COLO668 (cell line): ENCODE measurements at regions not wholly inside any gene's neighbourhood (a gene's known extent, or its start where the extent isn't known, plus 50 kb on each side); places are given as distances from the start of the nearest gene placed in this dataset.
A peak's percentile ranks its signal among the peaks of the same experiment; 100 is the strongest.
"Not testable (repeated sequence)": the region's sequence is repeated elsewhere in the genome, so short reads cannot be mapped to it uniquely, and the experiment has no call there.

Source experiments
- DNase-seq: peaks from one replicate; lab custom pipeline; 2025; ENCODE audit not compliant: unreplicated experiment; lab: John Stamatoyannopoulos, UW

DNA sequence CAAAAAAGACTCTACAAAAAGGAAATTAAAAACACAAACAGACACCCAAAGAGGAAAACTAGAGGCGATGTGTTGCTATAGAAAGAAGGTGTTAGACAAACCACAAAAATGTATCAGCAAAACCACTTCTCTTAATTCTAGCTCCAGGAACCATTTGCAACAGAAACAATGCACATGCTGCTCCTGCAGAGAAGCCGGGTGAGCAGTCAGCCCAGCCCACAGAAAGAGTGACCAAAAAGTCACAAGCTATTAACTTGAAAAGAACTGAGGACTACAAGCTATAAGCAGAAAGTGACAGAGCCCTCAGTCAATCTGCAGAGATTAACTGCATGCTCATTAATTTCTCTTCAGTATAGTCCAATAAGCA lies 96.2 kb upstream of the KLHL13 start:
- DNase-seq, result no peak

GRCh38 chrX:118215346-118215745 lies 98.7 kb upstream of the KLHL13 start:
- DNase-seq, result no peak

DNA sequence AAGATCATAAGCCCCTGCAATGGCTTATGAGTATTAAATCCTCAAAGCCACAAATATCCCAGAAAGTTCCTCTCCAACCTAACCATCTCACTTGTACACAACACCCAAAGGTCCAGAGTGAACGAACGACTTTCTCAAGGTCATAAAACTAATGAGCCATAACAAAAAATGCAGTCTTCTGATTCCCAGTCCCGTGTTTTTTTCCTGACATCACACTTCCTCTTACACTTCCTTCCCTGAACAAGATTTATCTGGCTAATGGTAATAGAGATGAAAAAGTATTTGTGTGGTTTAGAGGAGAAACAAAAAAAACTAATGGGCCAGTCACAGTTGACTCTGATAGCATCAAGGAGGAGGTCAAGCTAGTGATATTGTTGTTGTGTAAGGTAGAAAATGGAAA lies 99.5 kb upstream of the KLHL13 start:
- DNase-seq, result no peak

DNA sequence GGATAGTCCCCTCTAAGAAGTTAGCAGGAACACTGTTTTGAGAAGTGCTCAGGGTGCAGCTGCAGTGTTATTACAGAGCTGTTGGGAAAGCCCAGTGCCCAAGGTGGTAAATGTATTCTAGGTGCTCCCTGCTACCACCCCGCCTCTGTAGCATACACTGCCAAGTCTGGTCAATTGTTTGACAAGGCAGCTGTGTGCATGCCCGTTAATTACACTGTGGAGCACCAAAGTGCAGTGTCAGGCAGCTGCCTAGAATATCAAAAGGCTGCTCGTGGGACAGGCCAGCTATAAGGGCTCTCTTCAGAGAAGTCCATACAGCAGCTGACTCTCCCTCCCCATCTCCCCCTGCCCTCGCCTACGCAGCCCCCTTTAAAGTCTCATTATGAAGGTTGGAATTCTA lies 99.9 kb upstream of the KLHL13 start:
- peak; percentile 60 for DNase-seq

GRCh38 chrX:118218079-118218478 lies 101.5 kb upstream of the KLHL13 start:
- DNase-seq, result no peak

GRCh38 chrX:118218940-118219339 lies 102.3 kb upstream of the KLHL13 start:
- no peak for DNase-seq

- DNase-seq, result no peak
These were observed 103.3 kb upstream of the KLHL13 start for GRCh38 chrX:118219866-118220265.

DNA sequence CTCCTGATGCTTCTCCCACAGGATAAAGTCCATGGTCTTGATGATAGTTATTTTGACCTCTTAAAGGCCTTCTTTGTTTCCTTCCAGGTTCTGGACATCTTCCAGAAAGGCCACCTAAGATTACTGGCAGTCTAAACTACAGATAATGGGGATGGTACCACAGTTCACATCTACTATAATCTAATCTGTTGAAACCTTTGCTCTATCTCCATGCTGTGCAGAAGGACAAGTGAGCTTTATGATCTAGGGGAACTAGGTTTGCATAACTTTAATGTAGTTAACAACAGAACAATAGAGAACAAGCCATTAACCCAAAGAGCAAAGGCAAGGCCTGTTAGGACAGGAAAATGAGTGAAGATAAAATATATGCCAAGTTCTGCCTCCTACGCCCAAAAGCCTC lies 103.9 kb upstream of the KLHL13 start:
- no peak for DNase-seq

GRCh38 chrX:118221270-118221669 lies 104.7 kb upstream of the KLHL13 start:
- peak; percentile 2 for DNase-seq

DNA sequence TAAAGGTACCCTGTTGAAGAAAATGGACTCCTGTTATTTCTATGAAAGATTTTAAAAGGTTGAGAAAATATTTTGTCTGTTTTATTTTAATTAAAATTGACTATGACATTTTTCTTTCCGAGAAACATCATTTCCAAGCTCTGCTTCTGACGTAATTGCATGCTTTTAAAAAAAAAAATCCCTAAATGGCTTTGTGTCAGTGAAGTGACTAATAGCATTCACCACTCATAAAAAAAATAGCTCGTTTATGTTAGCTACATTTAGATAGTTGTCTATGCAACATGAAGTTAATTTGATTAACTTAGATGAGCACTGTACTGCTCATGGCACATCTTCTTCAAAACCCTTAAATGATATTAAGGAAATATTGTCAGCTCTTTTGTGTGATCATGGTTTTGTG lies 105.1 kb upstream of the KLHL13 start:
- DNase-seq, result no peak

- DNase-seq, result no peak
These were observed 105.8 kb upstream of the KLHL13 start for GRCh38 chrX:118222421-118222820.

GRCh38 chrX:118225711-118226428 lies 109.3 kb upstream of the KLHL13 start:
- DNase-seq, result peak; percentile 0

DNA sequence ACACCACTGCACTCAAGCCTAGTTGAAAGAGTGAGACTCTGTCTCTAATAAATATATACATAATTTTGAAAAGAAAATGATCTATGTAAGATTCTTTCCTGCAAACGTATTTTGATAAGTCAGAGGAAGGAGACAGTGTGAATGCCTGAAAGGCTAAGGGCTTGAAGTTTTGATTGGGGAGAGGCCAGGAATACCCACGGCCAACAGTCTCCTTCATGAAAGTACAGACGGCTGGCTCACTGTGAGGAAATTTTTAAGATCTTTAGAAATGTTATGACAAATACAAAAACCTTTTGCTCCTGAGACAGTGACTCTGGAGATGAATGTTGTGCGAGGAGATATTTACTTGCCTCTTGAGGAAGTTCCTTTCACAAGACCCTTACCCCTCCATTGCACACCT lies 111.4 kb upstream of the KLHL13 start:
- no peak for DNase-seq

DNA sequence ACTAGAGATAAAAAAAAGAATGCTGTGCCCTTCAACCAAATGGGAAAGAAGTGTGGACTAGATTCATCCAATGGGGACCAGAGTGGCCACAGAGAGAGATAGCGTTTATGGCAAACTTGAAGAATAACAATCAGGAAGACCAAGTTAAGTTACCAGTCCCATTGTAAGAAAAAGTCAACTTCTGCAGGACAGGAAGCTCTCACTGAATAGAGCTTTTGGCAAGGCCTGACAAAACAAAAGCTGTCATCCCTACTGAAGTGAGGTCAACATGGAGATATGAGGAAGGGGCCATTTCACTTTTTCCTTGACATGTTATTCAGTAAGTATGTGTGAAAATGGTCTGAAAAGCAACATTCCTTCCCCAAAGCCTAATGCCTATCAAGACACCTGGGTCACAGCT lies 111.8 kb upstream of the KLHL13 start:
- DNase-seq, result no peak

DNA sequence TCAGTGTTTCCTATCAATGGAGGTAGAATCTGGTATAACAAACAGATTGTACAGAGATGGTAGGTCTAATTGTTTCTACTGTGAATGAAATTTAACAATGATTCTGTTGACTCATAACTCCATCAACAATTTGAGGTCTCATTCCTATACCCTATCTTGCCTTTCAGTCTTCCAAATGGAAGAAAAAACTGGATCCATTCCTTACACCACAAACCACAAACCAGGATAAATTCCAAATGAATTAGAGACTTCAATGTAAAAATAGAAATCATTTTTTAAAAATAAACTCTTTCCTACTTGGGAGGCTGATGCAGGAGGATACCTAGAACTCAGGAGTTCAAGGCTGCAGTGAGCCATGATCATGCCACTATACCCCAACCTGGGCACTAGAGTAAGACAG lies 114.4 kb upstream of the WDR44 start:
- DNase-seq, result no peak

GRCh38 chrX:118239178-118239870 lies 106.6 kb upstream of the WDR44 start:
- no peak for DNase-seq

GRCh38 chrX:118239913-118240698 lies 105.8 kb upstream of the WDR44 start:
- no peak for DNase-seq

DNA sequence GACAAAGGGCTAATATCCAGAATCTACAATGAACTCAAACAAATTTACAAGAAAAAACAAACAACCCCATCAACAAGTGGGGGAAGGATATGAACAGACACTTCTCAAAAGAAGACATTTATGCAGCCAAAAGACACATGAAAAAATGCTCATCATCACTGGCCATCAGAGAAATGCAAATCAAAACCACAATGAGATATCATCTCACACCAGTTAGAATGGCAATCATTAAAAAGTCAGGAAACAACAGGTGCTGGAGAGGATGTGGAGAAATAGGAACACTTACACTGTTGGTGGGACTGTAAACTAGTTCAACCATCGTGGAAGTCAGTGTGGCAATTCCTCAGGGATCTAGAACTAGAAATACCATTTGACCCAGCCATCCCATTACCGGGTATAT lies 98.9 kb upstream of the WDR44 start:
- not testable (repeated sequence) for DNase-seq

- no peak for DNase-seq
These were observed 96.8 kb upstream of the WDR44 start for GRCh38 chrX:118249146-118249545.

- DNase-seq, result no peak
These were observed 95.5 kb upstream of the WDR44 start for GRCh38 chrX:118250445-118250844.

GRCh38 chrX:118251271-118251670 lies 94.6 kb upstream of the WDR44 start:
- no peak for DNase-seq

- DNase-seq, result no peak
These were observed 92.9 kb upstream of the WDR44 start for GRCh38 chrX:118252967-118253366.
